ENCODE measurements at regions not wholly inside any gene's neighbourhood (a gene's known extent, or its start where the extent isn't known, plus 50 kb on each side); places are given as distances from the start of the nearest gene placed in this dataset.

DNA sequence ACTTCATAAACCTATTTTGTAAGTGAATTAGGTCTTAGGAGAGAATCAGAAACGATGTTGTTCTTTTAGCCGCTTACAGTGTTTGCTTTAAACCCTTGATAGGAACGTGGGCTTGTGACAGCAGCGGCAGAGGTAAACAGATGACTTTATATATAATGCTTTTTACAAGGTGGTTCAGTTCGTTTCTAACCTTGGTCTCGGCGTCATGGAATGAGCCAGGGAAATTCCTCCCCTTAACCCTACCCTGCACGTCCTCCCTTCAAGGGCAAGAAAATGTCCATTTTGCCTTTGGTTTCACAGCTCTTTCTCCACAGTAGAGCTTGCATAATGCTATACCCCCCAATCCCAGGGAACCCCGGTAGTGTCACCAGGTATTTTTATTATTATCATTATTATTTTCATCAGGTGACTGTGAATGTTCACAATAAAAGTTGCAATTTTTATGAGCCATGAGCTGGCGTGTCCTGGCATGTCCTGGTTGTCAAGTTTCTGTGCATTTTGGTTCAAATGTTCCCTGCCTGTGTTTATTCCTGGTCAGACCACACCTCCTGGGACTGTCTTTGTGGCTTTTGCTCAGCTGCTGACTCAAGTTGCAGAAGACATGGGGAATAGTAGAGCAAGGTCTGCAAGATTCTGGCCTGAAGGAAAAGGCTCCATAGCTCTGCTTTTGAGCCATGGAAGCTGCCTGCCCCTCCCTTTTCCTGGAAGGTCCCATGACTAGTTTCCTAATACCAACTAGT lies 112.8 kb upstream of the BMP2 start (continued):
- no peak for TF ChIP-seq ZSCAN20 (CRISPR knock-in tag; IDR thresholded peaks at IDR 0.05)
- no peak for TF ChIP-seq HDAC2 (IDR thresholded peaks at IDR 0.05)
- TF ChIP-seq JUN (IDR thresholded peaks at IDR 0.05), result no peak
- TF ChIP-seq GATA3 (IDR thresholded peaks at IDR 0.05; ENCODE audit: borderline replicate concordance), result no peak
- TF ChIP-seq, protein P1, sequence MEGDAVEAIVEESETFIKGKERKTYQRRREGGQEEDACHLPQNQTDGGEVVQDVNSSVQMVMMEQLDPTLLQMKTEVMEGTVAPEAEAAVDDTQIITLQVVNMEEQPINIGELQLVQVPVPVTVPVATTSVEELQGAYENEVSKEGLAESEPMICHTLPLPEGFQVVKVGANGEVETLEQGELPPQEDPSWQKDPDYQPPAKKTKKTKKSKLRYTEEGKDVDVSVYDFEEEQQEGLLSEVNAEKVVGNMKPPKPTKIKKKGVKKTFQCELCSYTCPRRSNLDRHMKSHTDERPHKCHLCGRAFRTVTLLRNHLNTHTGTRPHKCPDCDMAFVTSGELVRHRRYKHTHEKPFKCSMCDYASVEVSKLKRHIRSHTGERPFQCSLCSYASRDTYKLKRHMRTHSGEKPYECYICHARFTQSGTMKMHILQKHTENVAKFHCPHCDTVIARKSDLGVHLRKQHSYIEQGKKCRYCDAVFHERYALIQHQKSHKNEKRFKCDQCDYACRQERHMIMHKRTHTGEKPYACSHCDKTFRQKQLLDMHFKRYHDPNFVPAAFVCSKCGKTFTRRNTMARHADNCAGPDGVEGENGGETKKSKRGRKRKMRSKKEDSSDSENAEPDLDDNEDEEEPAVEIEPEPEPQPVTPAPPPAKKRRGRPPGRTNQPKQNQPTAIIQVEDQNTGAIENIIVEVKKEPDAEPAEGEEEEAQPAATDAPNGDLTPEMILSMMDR (IDR thresholded peaks at IDR 0.05), result no peak

DNA sequence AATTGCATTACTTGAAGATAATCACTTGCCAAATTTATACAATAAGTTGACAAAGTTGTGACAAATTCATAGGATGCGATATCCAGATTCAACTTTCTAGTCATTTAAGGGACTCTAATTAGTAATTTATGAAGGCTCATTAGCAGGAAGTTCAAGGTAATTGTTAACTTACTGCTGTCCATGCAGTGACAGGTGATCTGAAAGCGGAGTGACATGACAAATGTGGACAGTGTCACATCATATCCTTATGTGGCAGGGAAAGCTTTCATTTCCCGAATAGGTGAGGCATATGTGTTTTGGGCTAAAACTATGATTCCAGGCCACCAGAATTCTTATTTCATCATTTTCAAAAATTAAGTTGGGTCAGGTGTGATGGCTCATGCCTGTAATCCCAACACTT lies 115.9 kb upstream of the BMP2 start:
- H3K4me3 ChIP-seq, result no peak overlapping the region
- CTCF ChIA-PET, result interaction anchor here (1.2 to 1.4 kb wide), 2 partner anchors 25 to 1344 kb away, joined by 3 to 4 read pairs; no protein-coding TSS in a partner anchor
- ATAC-seq (no peak), FAIRE-seq (no peak), DNase-seq (ENCODE audit: low read depth in 1 of 2, low spot score in 1 of 2) (no peak)
- H3K9me3 ChIP-seq, result no peaks in the 10 kb centered on the region
- H3K4me2 ChIP-seq, result no peak overlapping the region
- no peaks in the 10 kb centered on the region for H3K4me1 ChIP-seq
- TF ChIP-seq CBX2 (IDR thresholded peaks at IDR 0.05; ENCODE audit: borderline replicate concordance, low read depth), result no peak
- TF ChIP-seq NFE2L2 (conservative IDR thresholded peaks at IDR 0.05; ENCODE audit: low read length), result no peak
- TF ChIP-seq RAD21 (conservative IDR thresholded peaks at IDR 0.05 in 1 of 2, IDR thresholded peaks at IDR 0.05 in 1 of 2), result no peak
- TF ChIP-seq POLR2AphosphoS2 (conservative IDR thresholded peaks at IDR 0.05; ENCODE audit: low read length), result no peak
- TF ChIP-seq, protein P2, sequence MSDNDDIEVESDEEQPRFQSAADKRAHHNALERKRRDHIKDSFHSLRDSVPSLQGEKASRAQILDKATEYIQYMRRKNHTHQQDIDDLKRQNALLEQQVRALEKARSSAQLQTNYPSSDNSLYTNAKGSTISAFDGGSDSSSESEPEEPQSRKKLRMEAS (IDR thresholded peaks at IDR 0.05), result no peak
- no peak for TF ChIP-seq POLR2A (IDR thresholded peaks at IDR 0.05; ENCODE audit: low read length)
- H3K27ac ChIP-seq, result no peak overlapping the region
- POLR2A ChIA-PET, result no interaction called here
- WGBS (ENCODE audit: missing lambda C conversion rate), result 26% methylated on average over 3 of the region's 3 CpGs

DNA sequence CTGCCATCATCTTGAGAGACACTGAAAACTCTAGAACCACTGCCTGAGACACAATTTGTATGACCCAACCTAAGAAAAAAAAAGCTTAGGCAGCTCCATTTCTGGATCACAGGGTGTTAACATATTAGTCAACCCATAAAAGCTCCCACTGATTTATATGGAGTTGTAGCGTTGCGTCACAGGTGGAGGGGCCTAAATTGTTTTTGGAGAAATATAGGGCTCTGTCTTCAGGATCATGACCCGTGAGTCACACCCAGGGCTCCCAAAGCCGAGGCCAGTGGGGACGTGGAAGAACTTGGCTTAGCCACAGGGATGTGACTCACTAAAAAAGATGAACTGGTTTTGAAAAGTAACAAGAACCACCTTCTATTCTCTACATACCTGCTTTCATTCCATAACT lies 116.5 kb upstream of the BMP2 start:
- POLR2A ChIA-PET, result no interaction called here
- WGBS (ENCODE audit: missing lambda C conversion rate), result 10% methylated on average over 5 of the region's 5 CpGs
- FAIRE-seq (no peak), DNase-seq (ENCODE audit: low read depth in 1 of 2, low spot score in 1 of 2) (no peak), ATAC-seq (no peak)
- H3K4me1 ChIP-seq, result no peaks in the 10 kb centered on the region
- TF ChIP-seq, protein P3, sequence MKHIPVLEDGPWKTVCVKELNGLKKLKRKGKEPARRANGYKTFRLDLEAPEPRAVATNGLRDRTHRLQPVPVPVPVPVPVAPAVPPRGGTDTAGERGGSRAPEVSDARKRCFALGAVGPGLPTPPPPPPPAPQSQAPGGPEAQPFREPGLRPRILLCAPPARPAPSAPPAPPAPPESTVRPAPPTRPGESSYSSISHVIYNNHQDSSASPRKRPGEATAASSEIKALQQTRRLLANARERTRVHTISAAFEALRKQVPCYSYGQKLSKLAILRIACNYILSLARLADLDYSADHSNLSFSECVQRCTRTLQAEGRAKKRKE (CRISPR knock-in tag; IDR thresholded peaks at IDR 0.05; ENCODE audit: low read depth), result no peak
- no peak for TF ChIP-seq SMC3 (IDR thresholded peaks at IDR 0.05)
- TF ChIP-seq PHF8 (IDR thresholded peaks at IDR 0.05; ENCODE audit: borderline replicate concordance, low read depth), result no peak
- no peak for TF ChIP-seq NFE2L2 (conservative IDR thresholded peaks at IDR 0.05; ENCODE audit: low read length)
- no peak for TF ChIP-seq CEBPB (IDR thresholded peaks at IDR 0.05)
- no peak for TF ChIP-seq TP53 (CRISPR knock-in tag; IDR thresholded peaks at IDR 0.05)
- TF ChIP-seq POLR2A (IDR thresholded peaks at IDR 0.05; ENCODE audit: low read length), result no peak
- TF ChIP-seq, protein P4, sequence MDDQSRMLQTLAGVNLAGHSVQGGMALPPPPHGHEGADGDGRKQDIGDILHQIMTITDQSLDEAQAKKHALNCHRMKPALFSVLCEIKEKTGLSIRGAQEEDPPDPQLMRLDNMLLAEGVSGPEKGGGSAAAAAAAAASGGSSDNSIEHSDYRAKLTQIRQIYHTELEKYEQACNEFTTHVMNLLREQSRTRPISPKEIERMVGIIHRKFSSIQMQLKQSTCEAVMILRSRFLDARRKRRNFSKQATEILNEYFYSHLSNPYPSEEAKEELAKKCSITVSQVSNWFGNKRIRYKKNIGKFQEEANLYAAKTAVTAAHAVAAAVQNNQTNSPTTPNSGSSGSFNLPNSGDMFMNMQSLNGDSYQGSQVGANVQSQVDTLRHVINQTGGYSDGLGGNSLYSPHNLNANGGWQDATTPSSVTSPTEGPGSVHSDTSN (IDR thresholded peaks at IDR 0.05), result no peak
- TF ChIP-seq ZFP36 (IDR thresholded peaks at IDR 0.05; ENCODE audit: borderline replicate concordance, partially characterized antibody), result no peak
- no peak for TF ChIP-seq JUNB (IDR thresholded peaks at IDR 0.05)
- no peak for TF ChIP-seq KDM5A (IDR thresholded peaks at IDR 0.05)
- no peak for TF ChIP-seq POLR2AphosphoS2 (conservative IDR thresholded peaks at IDR 0.05; ENCODE audit: low read length)
- TF ChIP-seq ELK1 (IDR thresholded peaks at IDR 0.05; ENCODE audit: low read depth, low read length), result no peak
- no peak for TF ChIP-seq HDAC2 (IDR thresholded peaks at IDR 0.05)
- TF ChIP-seq RCOR1 (IDR thresholded peaks at IDR 0.05; ENCODE audit: low read depth, low read length), result no peak
- TF ChIP-seq EHMT2 (IDR thresholded peaks at IDR 0.05; ENCODE audit: low read depth), result no peak
- no peak overlapping the region for H3K27ac ChIP-seq
- no peak overlapping the region for H3K4me3 ChIP-seq
- H3K4me2 ChIP-seq, result no peak overlapping the region
- CTCF ChIA-PET, result interaction anchor here (0.6 to 1.2 kb wide), 2 partner anchors 544 to 1344 kb away, joined by 3 to 4 read pairs; no protein-coding TSS in a partner anchor
- H3K9me3 ChIP-seq, result no peaks in the 10 kb centered on the region

Measured in A549 (cell line).